HEK293T (cell line): ENCODE measurements at regions not wholly inside any gene's neighbourhood (a gene's known extent, or its start where the extent isn't known, plus 50 kb on each side); places are given as distances from the start of the nearest gene placed in this dataset.

ENCODE experiments used
- CTCF ChIA-PET: fragments of 350-600 bp; formaldehyde crosslinking; extraction: SDS; loops from one replicate; lab custom pipeline; 2021; ENCODE audit warnings: antibody characterized with exemption, inconsistent platforms; lab: Yijun Ruan, JAX
- POLR2A ChIA-PET: fragments of 350-600 bp; formaldehyde crosslinking; extraction: SDS; loops from one replicate; lab custom pipeline; 2020; ENCODE audit warnings: antibody characterized with exemption, inconsistent platforms; lab: Yijun Ruan, JAX
- DNase-seq: peaks from one replicate; pipeline ENCODE4 v3.0.0; 2012; ENCODE audit warnings: mixed read lengths; ENCODE audit errors: extremely low spot score
- ARNT ChIP-seq: fragments of 450-650 bp; IDR thresholded peaks from 2 replicates; pipeline ENCODE4 v1.6.1; 2017; ENCODE audit warnings: mild to moderate bottlenecking
- BHLHE40 ChIP-seq: fragments of 450-650 bp; IDR thresholded peaks from 2 replicates; pipeline ENCODE4 v1.6.1; 2016; ENCODE audit warnings: mild to moderate bottlenecking, moderate library complexity, borderline replicate concordance
- CTBP1 ChIP-seq: fragments of 450-650 bp; IDR thresholded peaks from 2 replicates; pipeline ENCODE4 v1.6.1; 2016; ENCODE audit warnings: borderline replicate concordance
- ELF4 ChIP-seq: fragments of 450-650 bp; IDR thresholded peaks from 2 replicates; pipeline ENCODE4 v1.6.1; 2017; ENCODE audit warnings: antibody characterized with exemption
- FOXA1 ChIP-seq: fragments of 450-650 bp; IDR thresholded peaks from 2 replicates; pipeline ENCODE4 v1.6.1; 2016; ENCODE audit warnings: mild to moderate bottlenecking
- FOXK2 ChIP-seq: fragments of 450-650 bp; IDR thresholded peaks from 2 replicates; pipeline ENCODE4 v1.6.1; 2016; ENCODE audit warnings: mild to moderate bottlenecking
- FOXM1 ChIP-seq: fragments of 450-650 bp; IDR thresholded peaks from 2 replicates; pipeline ENCODE4 v1.6.1; 2017; ENCODE audit warnings: mild to moderate bottlenecking, borderline replicate concordance
- HDGF ChIP-seq: fragments of 450-650 bp; IDR thresholded peaks from 2 replicates; pipeline ENCODE4 v1.6.1; 2017; ENCODE audit warnings: antibody characterized with exemption, borderline replicate concordance
- L3MBTL2 ChIP-seq: fragments of 450-650 bp; conservative IDR thresholded peaks from 2 replicates; pipeline ENCODE4 v1.6.1; 2016; ENCODE audit warnings: mild to moderate bottlenecking
- LEF1 ChIP-seq: fragments of 450-650 bp; IDR thresholded peaks from 2 replicates; pipeline ENCODE4 v1.6.1; 2017; ENCODE audit warnings: mild to moderate bottlenecking, borderline replicate concordance
- NFRKB ChIP-seq: fragments of 450-650 bp; IDR thresholded peaks from 2 replicates; pipeline ENCODE4 v1.6.1; 2016; ENCODE audit warnings: mild to moderate bottlenecking, moderate library complexity
- PKNOX1 ChIP-seq: fragments of 450-650 bp; IDR thresholded peaks from 2 replicates; pipeline ENCODE4 v1.6.1; 2016
- SP1 ChIP-seq: fragments of 450-650 bp; IDR thresholded peaks from 2 replicates; pipeline ENCODE4 v1.6.1; 2017
- SUZ12 ChIP-seq: fragments of 450-650 bp; IDR thresholded peaks from 2 replicates; pipeline ENCODE4 v1.6.1; 2016; ENCODE audit warnings: mild to moderate bottlenecking
- TARDBP ChIP-seq: fragments of 450-650 bp; IDR thresholded peaks from 2 replicates; pipeline ENCODE4 v1.6.1; 2016
- ZNF384 ChIP-seq: fragments of 450-650 bp; IDR thresholded peaks from 2 replicates; pipeline ENCODE4 v1.6.1; 2016

GRCh38 chr2:146038014-146038413 lies 1518.1 kb upstream of the ZEB2 start:
- CTCF ChIA-PET: no interaction called here
- TF ChIP-seq L3MBTL2 (no peak), BHLHE40 (no peak), FOXK2 (no peak), LEF1 (no peak), TARDBP (no peak), NFRKB (no peak)
- no peak for DNase-seq
- POLR2A ChIA-PET: no interaction called here

GRCh38 chr2:146037334-146037870 lies 1517.5 kb upstream of the ZEB2 start:
- TF ChIP-seq ZNF384: no peak
- no peak for TF ChIP-seq TARDBP
- no peak for TF ChIP-seq FOXK2
- TF ChIP-seq FOXA1: no peak
- TF ChIP-seq SP1: no peak
- TF ChIP-seq BHLHE40: no peak
- TF ChIP-seq HDGF: no peak
- TF ChIP-seq ELF4: no peak
- TF ChIP-seq LEF1: no peak
- TF ChIP-seq SUZ12: no peak
- TF ChIP-seq CTBP1: no peak
- no peak for TF ChIP-seq ARNT
- no peak for TF ChIP-seq FOXM1
- no peak for TF ChIP-seq NFRKB
- POLR2A ChIA-PET: no interaction called here
- DNase-seq: no peak
- CTCF ChIA-PET: no interaction called here

DNA sequence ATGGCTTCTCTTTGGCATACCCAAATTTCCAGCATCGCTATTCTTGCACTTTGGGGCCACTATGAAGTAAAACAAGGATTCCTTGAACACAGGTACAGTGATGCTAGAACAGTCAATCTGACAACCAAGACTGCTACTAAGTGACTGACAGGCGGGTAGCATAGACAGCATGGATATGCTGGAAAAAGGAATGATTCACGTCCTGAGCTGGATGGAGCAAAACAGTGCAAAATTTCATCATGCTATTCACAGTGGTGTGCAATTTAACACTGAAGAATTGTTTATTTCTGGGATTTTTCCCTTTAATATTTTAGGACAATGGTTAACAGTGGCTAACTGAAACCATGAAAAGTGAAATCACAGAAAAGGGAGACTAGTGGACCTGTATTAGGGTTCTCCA lies 1511.2 kb upstream of the ZEB2 start:
- CTCF ChIA-PET: no interaction called here
- no peak for DNase-seq
- TF ChIP-seq FOXK2 (no peak), SP1 (no peak), HDGF (no peak), ZNF384 (no peak), PKNOX1 (no peak), LEF1 (no peak), BHLHE40 (no peak), ARNT (no peak), CTBP1 (no peak), L3MBTL2 (no peak), SUZ12 (no peak), FOXA1 (no peak), TARDBP (no peak), FOXM1 (no peak)
- POLR2A ChIA-PET: no interaction called here

DNA sequence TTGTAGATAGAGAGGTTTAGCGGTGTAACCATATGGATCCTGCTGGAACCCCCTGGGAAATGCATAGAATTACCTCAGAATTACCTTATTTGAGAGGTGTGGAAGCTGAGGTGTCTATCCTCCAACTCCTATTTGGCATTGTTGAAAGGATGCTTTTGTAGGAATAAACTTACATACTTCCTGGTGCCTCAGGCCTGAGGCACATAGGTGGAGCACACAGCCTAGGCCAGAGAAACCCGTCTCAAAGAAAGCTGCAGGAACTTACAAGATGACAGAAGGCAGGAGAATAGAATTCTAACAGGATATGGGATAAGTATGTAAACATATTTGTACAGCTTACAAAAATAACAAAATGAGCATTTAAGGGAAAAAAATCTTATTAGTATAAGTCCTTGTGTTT lies 1507.2 kb upstream of the ZEB2 start:
- no peak for DNase-seq
- TF ChIP-seq SUZ12 (no peak), PKNOX1 (no peak), TARDBP (no peak), HDGF (no peak), BHLHE40 (no peak), FOXM1 (no peak), LEF1 (no peak), L3MBTL2 (no peak), NFRKB (no peak), FOXK2 (no peak)
- ChIA-PET POLR2A (no interaction called here), CTCF (no interaction called here)

DNA sequence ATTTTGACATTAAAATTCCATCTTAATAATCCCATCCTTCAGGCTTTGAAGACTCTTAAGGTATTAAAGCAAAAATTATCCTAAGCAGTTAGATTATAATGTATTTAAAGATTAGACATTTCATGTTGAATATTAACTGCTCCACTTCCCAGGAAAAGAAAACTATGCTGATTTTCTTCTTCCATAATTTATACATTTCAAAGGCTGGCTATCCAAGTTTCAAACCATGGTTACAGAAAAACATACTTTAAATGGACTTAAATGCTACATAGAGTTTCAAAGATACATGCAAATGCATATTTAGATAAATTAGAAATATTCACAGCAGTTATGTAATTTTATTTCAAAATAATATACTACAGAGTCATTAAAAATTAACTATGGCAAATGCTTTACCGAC lies 1505.6 kb upstream of the ZEB2 start:
- CTCF ChIA-PET: no interaction called here
- no peak for DNase-seq

More for the DNA sequence above, 1505.6 kb upstream of the ZEB2 start:
- TF ChIP-seq FOXK2 (no peak), CTBP1 (no peak), BHLHE40 (no peak), L3MBTL2 (no peak), LEF1 (no peak), ZNF384 (no peak), NFRKB (no peak), SUZ12 (no peak), ARNT (no peak), PKNOX1 (no peak), FOXM1 (no peak), TARDBP (no peak), ELF4 (no peak), SP1 (no peak), HDGF (no peak), FOXA1 (no peak)
- POLR2A ChIA-PET: no interaction called here
